Testis (tissue), 2 donors: ENCODE measurements at regions not wholly inside any gene's neighbourhood (a gene's known extent, or its start where the extent isn't known, plus 50 kb on each side); places are given as distances from the start of the nearest gene placed in this dataset.

ENCODE experiments used
- POLR2A ChIP-seq: fragments of 450-650 bp; IDR thresholded peaks from one replicate; pipeline ENCODE4 v1.6.1; 2017; ENCODE audit warnings: antibody characterized with exemption, mild to moderate bottlenecking, moderate library complexity
- TF ChIP-seq, protein P1 (sequence below), 3 experiments: fragments of 450-650 bp in 2 of 3; fragments of 200-600 bp in 1 of 3; sonication (generic) in 1 of 3; IDR thresholded peaks; one replicate each; pipeline ENCODE4 v1.5.1; 2016 to 2019; ENCODE audit warnings: antibody characterized with exemption in 3 of 3, mild to moderate bottlenecking in 2 of 3, moderate library complexity in 1 of 3

GRCh38 chr11:23856654-23857053, 640.2 kb upstream of the LUZP2 start:
- TF ChIP-seq, protein P1, sequence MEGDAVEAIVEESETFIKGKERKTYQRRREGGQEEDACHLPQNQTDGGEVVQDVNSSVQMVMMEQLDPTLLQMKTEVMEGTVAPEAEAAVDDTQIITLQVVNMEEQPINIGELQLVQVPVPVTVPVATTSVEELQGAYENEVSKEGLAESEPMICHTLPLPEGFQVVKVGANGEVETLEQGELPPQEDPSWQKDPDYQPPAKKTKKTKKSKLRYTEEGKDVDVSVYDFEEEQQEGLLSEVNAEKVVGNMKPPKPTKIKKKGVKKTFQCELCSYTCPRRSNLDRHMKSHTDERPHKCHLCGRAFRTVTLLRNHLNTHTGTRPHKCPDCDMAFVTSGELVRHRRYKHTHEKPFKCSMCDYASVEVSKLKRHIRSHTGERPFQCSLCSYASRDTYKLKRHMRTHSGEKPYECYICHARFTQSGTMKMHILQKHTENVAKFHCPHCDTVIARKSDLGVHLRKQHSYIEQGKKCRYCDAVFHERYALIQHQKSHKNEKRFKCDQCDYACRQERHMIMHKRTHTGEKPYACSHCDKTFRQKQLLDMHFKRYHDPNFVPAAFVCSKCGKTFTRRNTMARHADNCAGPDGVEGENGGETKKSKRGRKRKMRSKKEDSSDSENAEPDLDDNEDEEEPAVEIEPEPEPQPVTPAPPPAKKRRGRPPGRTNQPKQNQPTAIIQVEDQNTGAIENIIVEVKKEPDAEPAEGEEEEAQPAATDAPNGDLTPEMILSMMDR (IDR thresholded peaks at IDR 0.05) = no peak
- TF ChIP-seq POLR2A = no peak
